ENCODE measurements at regions not wholly inside any gene's neighbourhood (a gene's known extent, or its start where the extent isn't known, plus 50 kb on each side); places are given as distances from the start of the nearest gene placed in this dataset.

DNA sequence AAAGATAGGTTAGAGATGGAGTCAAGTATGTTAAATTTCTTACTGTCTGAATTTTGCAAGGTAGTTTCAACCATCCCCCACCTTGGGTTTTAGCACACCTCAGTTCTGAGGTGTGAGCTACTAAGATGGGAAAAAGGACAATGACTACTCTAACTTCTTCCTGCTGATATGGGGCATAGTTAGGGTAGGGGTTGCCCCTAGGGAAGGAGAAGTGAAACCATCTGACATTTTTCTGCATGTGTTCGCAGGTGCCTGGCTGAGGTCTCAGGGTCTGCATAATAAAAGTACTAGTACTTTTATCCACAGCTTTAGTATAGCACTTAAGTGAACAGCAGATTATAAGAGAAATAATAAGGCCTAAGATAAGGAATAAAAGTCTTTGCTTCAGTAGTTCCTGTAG is 129.5 kb upstream of the CYSLTR1 start:
- no peak for DNase-seq

DNA sequence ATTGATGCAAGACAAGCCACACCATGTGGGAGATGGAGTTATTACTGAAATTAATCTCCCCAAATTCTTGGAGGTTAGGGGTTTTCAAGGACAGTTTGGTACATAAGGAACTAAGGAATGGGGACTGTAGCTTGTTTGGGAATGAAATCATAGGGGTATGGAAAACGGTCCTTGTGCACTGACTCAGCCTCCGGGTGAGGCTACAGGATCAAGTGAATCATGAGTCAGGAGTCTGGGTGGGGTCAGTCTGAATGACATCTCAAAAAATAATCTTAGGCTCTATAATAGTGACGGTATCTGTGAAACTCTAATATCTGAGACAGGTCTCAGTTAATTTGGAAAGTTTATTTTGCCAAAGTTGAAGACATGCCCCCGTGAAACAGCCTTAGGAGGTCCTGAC is 128.5 kb upstream of the CYSLTR1 start:
- DNase-seq: no peak

DNA sequence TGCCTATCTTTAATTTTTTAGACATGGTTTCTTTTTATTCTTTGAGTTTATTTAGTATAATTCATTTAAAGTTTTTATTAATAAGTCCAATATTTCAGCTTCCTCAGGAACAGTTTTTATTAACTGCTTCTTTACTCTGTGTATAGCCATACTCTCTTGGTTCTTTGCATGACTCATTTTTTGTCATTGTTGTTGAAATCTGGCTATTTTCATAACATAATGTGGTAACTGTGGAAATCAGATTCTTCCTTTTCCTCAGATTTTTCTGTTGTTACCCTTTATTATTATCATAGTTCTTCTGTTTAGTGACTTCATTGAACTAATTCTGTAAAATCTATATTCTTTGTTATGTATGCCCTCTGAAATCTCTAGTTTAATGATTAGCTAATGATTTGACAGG is 124.9 kb upstream of the CYSLTR1 start:
- DNase-seq: no peak

DNA sequence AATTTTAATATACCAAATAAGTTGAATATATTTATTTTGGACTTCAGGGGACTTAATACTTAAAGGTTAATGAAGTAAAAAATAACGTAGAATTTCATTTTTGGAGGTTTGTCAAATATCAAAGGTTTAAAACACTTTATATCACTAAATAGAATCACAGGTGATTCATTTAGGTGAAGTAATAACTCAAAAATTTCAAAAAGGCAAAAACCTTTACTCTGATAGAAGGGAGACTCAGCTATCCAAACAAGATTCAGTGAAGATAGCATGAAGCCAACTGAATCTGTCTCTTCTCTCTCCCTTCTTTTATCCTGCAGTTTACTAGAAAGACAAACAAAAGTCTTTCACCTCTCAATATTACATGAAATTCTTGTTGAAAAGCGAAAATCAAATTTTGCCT is 110.2 kb upstream of the CYSLTR1 start:
- no peak for DNase-seq

DNA sequence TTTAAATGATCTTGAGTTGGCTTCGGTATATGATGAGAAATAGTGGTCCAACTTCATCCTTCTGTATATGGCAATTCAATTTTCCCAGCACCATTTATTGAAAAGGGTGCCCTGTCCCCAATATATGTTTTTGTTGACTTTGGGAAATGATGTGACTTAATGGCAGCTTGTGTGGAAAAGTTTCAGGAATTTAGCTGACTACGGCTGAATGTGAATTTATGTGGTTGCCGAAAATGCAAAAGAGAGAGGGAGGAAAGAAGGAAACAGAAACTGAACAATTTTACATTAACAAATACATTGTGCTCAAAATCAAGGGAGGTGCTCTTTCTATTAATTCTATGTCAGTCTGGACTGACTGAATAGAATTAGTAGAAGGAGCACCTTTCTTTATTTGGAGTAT is 101.8 kb upstream of the CYSLTR1 start:
- no peak for DNase-seq

DNA sequence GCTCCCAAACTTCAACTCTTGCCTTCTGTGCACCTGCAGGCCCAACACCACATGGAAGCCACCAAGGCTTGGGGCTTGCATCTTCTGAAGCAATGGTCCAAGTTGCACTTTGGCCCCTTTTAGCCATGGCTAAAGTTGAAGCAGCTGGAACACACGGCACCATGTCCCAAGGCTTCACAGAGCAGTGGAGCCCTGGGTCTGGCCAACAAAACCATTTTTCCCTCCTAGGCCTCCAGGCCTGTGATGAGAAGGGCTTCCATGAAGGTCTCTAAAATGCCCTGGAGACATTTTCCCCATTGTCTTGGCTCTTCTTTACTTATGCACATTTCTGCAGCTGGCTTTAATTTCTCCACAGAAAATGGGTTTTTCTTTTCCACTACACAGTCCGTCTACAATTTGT is 61.3 kb upstream of the CYSLTR1 start:
- no peak for DNase-seq

DNA sequence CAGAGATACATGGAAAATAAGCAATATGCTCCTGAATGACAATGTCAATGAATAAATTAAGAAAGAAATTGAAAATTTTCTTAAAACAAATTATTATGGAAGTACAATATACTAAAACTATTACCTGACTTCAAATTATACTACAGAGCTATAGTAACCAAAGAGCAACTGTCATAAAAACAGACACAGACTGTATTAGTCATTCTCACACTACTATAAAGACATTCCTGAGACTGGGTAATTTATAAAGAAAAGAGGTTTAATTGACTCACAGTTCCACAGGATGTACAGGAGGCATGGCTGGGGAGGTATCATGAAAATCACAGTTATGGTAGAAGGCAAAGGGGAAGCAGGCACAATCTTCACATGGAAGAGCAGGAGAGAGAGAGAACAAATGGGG is 60.0 kb upstream of the CYSLTR1 start:
- DNase-seq: no peak

DNA sequence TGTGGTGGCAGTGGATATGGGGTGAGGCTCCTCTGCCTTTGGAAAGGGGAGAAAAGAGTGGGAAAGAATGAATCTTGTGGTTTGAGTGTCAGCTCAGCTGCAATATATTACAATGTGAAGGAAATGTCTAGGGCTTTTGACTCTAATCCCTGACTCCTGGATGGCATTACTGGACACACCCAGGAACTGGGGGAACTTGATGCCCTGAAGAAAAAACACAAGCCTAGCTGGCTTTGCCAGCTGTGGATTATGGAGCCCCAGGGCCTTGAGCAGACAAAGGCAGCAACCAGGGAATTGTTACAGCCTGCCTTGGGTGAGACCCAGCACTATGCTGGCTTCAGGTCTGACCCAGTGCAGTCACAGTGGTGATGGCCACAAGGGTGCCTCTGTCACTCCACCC is 57.1 kb upstream of the CYSLTR1 start:
- DNase-seq: no peak

DNA sequence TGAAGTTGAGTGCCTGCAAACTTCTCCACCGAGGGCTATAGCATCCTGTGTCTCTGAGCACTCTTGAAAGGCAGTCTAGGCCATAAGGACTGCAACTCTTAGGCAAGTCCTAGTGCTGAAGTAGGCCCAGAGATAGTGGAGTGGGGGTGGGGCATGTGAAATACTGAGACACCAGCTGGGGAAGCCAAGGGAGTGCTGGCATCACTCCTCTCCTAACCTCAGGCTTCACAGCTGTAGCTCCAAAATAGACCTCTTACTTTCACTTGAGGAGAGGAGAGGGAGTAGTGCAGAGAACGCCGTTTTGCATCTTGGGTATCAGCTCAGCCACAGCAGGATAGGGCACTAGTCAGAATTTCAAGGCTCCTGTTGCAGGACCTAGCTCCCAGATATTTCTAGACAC is 56.2 kb upstream of the CYSLTR1 start:
- DNase-seq: no peak

DNA sequence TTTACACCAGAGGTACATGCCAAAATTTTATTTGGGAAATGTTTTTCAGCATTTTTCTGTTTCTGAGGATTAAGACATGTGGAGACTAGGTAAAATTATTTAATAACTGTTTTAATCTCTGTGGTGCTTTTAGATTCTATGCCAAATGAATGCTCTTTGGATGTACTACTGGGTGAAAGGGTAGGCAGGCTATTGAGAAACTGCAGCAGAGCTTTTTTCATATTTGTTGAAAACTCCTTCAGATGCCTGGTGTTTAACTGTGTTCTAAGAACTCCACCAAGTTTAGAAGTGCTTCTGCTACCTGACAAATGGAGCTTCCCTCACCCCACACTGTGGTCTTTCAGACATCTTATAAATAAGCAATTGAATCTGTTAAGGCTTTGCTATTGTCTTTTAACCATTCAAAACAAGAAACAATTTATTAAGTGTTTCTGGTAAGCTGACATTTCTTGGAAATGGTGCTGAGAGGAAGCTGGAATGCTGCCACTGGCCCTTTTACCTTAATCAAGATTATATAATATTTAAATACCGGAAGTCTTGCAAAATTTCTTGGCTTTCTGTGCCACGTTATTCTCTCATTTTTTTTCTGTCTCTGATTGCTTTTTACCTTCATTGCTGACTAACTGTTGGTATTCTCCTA is 51.2 kb upstream of the CYSLTR1 start:
- DNase-seq: no peak

Data from NCI-H1048 (cell line).